Lung microvascular endothelial cell (primary cell): ENCODE measurements at regions not wholly inside any gene's neighbourhood (a gene's known extent, or its start where the extent isn't known, plus 50 kb on each side); places are given as distances from the start of the nearest gene placed in this dataset.
"Not testable (repeated sequence)": the region's sequence is repeated elsewhere in the genome, so short reads cannot be mapped to it uniquely, and the experiment has no call there.

Experiments
- DNase-seq, 2 donors: peaks; one replicate each; pipeline versions ENCODE4 v3.0.0 to v3.0.0-alpha.2; 2010; ENCODE audit warnings: low read depth in 2 of 2

- peak; percentile 7 to 14 for DNase-seq
Measured at GRCh38 chr1:192905049-192905448, 96.2 kb downstream of the RGS2 start.

GRCh38 chr1:192906334-192906733 lies 97.5 kb downstream of the RGS2 start:
- no peak for DNase-seq

GRCh38 chr1:192907545-192908243 lies 98.9 kb downstream of the RGS2 start:
- DNase-seq, result no peak

- DNase-seq, result not testable (repeated sequence)
Measured at GRCh38 chr1:192911896-192912656, 103.2 kb downstream of the RGS2 start.

- no peak for DNase-seq
Measured at GRCh38 chr1:192913683-192914082, 104.8 kb downstream of the RGS2 start.

- DNase-seq, result no peak
Measured at GRCh38 chr1:192914092-192914491, 105.3 kb downstream of the RGS2 start.

GRCh38 chr1:192914696-192915095 lies 105.9 kb downstream of the RGS2 start:
- no peak for DNase-seq

DNA sequence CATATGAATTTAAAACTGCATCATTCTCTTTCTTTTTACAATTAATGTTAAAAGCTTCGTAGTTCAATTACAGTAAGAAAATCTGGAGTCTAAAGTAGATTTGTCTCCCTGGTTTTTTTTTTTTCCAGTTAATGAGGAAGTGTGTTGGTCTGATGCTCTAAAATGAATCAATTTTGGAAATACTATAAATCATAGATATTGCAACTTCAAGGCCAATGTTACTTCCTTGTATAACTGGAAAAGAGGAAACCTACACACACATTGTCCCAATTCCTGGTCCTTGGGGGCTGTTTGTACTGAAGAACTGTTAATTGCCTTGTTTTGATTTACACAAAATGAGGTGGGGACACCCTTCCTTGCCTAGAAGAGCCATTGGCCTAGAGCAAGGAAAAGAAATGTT lies 107.2 kb downstream of the RGS2 start:
- no peak for DNase-seq

DNA sequence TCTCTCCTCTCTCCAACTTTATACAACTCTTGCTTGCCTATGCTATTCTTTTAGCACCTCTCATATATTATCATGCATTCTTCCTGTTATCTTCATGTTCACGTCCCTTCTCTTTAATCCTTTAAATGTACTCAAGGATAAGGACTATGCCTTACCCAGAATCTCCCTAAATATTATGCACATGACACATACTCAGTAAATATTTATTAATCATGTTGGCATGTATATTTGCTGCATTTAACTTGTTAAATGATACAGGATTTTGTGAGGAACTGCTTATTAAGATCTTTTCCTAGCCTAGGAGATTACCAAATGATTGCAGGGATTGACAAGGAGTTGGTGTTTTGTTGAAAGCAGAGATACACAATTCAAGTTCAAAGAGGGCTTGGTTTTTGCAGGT lies 109.4 kb downstream of the RGS2 start:
- DNase-seq, result no peak

DNA sequence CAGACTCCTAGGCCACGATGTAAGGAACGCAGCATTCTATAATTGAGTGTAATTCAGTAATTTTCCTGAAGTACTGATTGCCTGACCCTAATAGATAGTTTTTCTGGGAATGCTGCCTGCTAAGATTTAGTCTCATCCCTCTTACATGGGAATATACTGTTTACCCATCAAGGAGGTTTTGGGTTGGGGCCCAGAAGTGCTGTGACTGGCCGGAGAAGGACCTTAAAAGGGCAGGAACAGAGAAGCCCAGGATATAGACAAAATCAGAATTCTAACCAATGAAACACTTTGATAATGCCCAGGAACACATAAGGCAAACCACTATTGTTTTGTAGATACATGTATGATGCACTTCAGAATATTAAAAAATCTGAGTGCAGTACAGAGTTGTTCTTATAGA lies 111.6 kb downstream of the RGS2 start:
- no peak for DNase-seq

DNA sequence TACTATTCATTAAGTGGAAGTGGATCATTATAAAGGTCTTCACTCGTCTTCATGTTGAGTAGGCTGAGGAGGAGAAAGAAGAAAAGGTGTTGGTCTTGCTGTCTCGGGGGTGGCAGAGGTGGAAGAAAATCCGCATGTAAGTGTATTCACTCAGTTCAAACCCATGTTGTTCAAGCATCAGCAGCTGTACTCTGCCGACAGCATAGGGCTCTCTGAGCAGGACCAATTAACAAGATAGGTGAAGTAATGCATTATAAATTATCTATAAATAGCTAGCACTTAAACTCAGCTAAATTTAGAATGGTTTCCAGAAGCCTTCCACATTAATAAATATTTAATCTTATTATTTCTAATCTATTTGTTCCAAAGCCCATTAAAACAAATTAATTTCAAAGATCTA lies 116.8 kb downstream of the RGS2 start:
- DNase-seq, result no peak

DNA sequence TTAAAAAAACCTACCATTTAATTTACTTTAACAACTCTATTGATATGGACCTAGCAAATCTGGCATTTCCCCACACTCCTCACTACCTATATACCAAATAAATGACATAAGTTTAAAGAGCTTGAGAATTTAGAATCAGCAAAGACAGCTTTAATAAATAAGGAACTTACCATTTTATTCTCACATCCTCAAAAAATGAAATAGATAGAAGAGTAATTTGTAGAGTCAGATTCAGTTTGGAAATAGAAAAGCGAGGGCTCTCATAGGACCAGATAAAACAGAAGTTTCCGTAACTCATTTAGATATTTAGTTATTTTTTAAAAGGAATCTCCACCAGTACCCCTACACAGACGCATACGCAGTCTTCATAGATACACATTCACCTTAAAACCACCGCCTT lies 117.9 kb downstream of the RGS2 start:
- no peak for DNase-seq

DNA sequence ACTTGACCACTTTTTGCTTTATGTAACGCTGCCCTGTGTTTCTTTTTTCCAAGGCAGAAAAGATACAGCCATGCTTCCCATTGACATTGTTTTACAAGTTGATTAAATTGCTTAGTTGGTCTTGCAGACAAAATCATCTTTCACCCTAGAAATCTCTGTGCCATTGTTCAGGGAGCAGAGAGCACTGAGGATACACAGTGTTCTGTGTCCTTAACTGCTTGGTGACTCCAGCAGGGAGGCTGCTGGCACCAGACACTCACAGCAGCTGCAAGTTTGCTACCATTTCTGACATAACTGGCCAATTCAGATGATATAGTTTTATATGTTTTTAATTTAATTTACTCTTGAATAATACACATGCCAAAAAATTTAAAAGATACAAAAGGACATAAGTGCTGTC lies 118.7 kb downstream of the RGS2 start:
- no peak for DNase-seq

DNA sequence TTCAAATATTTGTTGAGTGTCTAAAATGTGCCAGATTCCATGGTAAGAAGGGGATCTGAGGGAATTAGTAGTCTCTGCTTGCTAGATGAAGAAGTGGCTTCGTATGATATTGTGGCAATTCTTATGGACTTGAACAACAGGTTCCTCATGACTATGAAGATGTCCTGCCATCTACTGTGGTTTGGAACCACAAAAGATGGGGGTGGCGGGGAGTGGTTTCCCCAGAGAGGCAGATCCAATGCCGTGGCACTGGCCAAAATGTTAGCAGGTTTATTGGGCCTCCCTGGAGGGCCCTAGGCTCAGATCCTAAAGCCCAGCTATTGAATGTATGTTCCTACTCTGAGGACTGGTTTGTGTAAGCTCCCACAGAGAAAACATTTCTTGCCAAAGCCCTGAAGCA lies 120.8 kb downstream of the RGS2 start:
- DNase-seq, result no peak

- no peak for DNase-seq
Measured at GRCh38 chr1:192933744-192934143, 124.9 kb downstream of the RGS2 start.

GRCh38 chr1:192936313-192937018 lies 122.7 kb downstream of the UCHL5 start:
- DNase-seq, result peak; percentile 58 to 80

GRCh38 chr1:192937128-192937527 lies 122.0 kb downstream of the UCHL5 start:
- no peak for DNase-seq

GRCh38 chr1:192939440-192939839 lies 119.7 kb downstream of the UCHL5 start:
- DNase-seq, result no peak

GRCh38 chr1:192940658-192941057 lies 118.5 kb downstream of the UCHL5 start:
- no peak for DNase-seq

- DNase-seq, result no peak
Measured at GRCh38 chr1:192941722-192942411, 117.3 kb downstream of the UCHL5 start.

DNA sequence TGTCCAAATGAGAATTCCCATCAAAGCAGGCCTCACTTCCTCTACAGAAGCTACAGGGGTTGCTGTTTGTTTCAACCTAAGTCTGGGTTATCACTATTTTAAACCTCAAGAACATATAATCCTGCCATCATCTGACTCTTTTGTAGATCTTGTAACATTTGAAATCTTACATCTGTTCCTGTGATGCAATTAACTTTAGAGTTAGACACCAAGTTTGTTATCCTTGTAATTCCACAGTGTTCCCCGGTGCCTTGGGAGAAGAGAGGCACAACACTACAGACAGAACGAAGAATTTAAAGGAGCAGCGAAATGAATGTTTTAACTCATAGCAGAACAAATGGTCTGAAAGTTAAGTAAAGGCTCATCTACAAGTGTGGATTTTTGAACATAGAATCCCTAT lies 116.1 kb downstream of the UCHL5 start:
- DNase-seq, result no peak

DNA sequence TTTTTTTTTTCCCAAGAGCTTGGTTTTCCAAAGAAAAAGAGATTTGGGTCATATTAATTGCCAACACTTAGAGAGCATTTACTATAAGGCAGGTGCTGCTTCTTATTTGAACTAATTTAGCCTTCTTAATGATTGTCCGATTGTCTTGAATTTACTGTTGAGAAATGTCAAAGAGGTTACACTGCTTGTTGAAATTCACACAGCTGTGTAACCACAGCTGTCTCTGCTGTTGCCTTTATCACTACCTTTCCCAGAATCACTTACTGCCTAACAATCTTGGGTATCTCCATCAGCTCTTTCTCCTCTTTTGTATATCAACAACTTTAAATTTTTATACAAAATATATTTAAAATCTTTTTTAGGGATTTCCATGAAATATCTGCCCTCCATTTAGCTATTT lies 115.6 kb downstream of the UCHL5 start:
- DNase-seq, result no peak
